HG02623 (cell line): ENCODE measurements at regions not wholly inside any gene's neighbourhood (a gene's known extent, or its start where the extent isn't known, plus 50 kb on each side); places are given as distances from the start of the nearest gene placed in this dataset.

Experiments used
- ATAC-seq: cut with Tn5 transposase; IDR thresholded peaks from one replicate; pipeline ENCODE4 v1.9.1; 2021; ENCODE audit warnings: moderate library complexity; ENCODE audit not compliant: unreplicated experiment

GRCh38 chr2:30310371-30310770 is 79.0 kb downstream of the LBH start:
- ATAC-seq, result no peak

GRCh38 chr2:30310955-30311354 is 79.6 kb downstream of the LBH start:
- ATAC-seq, result peak; percentile 69

- ATAC-seq, result no peak
These were observed 80.4 kb downstream of the LBH start for GRCh38 chr2:30311711-30312110.

- no peak for ATAC-seq
These were observed 81.6 kb downstream of the LBH start for GRCh38 chr2:30312916-30313315.

GRCh38 chr2:30314981-30315380 is 83.6 kb downstream of the LBH start:
- ATAC-seq, result no peak

GRCh38 chr2:30315391-30316063 is 84.2 kb downstream of the LBH start:
- no peak for ATAC-seq

GRCh38 chr2:30316408-30316807 is 85.1 kb downstream of the LBH start:
- no peak for ATAC-seq

GRCh38 chr2:30318987-30319782 is 87.9 kb downstream of the LBH start:
- no peak for ATAC-seq

GRCh38 chr2:30321466-30321865 is 90.1 kb downstream of the LBH start:
- no peak for ATAC-seq

GRCh38 chr2:30323499-30323898 is 92.2 kb downstream of the LBH start:
- no peak for ATAC-seq

GRCh38 chr2:30324245-30324908 is 93.0 kb downstream of the LBH start:
- no peak for ATAC-seq

GRCh38 chr2:30325600-30326328 is 94.4 kb downstream of the LBH start:
- no peak for ATAC-seq

- ATAC-seq, result no peak
These were observed 95.2 kb downstream of the LBH start for GRCh38 chr2:30326497-30326896.

- no peak for ATAC-seq
These were observed 99.7 kb downstream of the LBH start for GRCh38 chr2:30331038-30331437.

- ATAC-seq, result no peak
These were observed 100.5 kb downstream of the LBH start for GRCh38 chr2:30331869-30332268.

GRCh38 chr2:30332791-30333453 is 101.6 kb downstream of the LBH start:
- no peak for ATAC-seq

- ATAC-seq, result no peak
These were observed 103.5 kb downstream of the LBH start for GRCh38 chr2:30334762-30335363.

- no peak for ATAC-seq
These were observed 104.8 kb downstream of the LBH start for GRCh38 chr2:30336084-30336483.

- peak; percentile 89 for ATAC-seq
These were observed 105.9 kb downstream of the LBH start for GRCh38 chr2:30336978-30337841.
